Endothelial cell of umbilical vein (primary cell): ENCODE measurements at regions not wholly inside any gene's neighbourhood (a gene's known extent, or its start where the extent isn't known, plus 50 kb on each side); places are given as distances from the start of the nearest gene placed in this dataset.

ENCODE experiments used
- BruUV-seq: library from RNA; stranded (reverse); fragments of 400-500 nt; replicated peaks from 2 replicates; lab custom pipeline; 2021; lab: Mats Ljungman, UMichigan
- CTCF ChIA-PET: fragments of 300-600, 350-600 bp; sonication (Branson Sonifier 250); formaldehyde crosslinking; loops from one replicate; lab custom pipeline; 2021; ENCODE audit warnings: antibody characterized with exemption, inconsistent platforms; lab: Charles Lee
- POLR2A ChIA-PET: fragments of 300-600, 350-600 bp; sonication (Branson Sonifier 250); formaldehyde crosslinking; loops from one replicate; lab custom pipeline; 2021; ENCODE audit warnings: antibody characterized with exemption, inconsistent platforms; lab: Charles Lee
- DNase-seq: peaks from one replicate; pipeline ENCODE4 v3.0.0-alpha.2; 2011; ENCODE audit warnings: low read depth, low spot score
- FAIRE-seq: peaks from 2 replicates; lab custom pipeline; 2011; peaks lifted over from hg19 to GRCh38; lab: Jason Lieb, UNC
- H2AFZ ChIP-seq: 2 replicates; pipeline ENCODE4 v1.6.0; 2012; ENCODE audit warnings: low read depth, low read length, control low read depth, inconsistent platforms
- H3K27ac ChIP-seq: 2 replicates; pipeline ENCODE4 v1.5.1; 2011; ENCODE audit warnings: low read depth, mild to moderate bottlenecking, control low read depth, low read length, moderate library complexity; ENCODE audit not compliant: insufficient read depth
- H3K27me3 ChIP-seq, 2 experiments: 2 replicates each; pipeline versions ENCODE4 v1.6.0 to v1.6.1; 2011; ENCODE audit warnings: low read length in 2 of 2, mixed read lengths in 1 of 2; ENCODE audit not compliant: control insufficient read depth in 2 of 2, insufficient read depth in 2 of 2
- H3K36me3 ChIP-seq, 2 experiments: 2 replicates in 1 of 2; 3 replicates in 1 of 2; pipeline ENCODE4 v1.5.1; 2011; ENCODE audit warnings: low read length in 2 of 2, mild to moderate bottlenecking in 1 of 2, moderate library complexity in 1 of 2; ENCODE audit not compliant: control insufficient read depth in 2 of 2, insufficient read depth in 2 of 2; ENCODE audit errors: extremely low read depth in 1 of 2
- H3K4me1 ChIP-seq: 3 replicates; pipeline ENCODE4 v1.5.1; 2011; ENCODE audit warnings: mild to moderate bottlenecking, low read length; ENCODE audit not compliant: control insufficient read depth, insufficient read depth; ENCODE audit errors: extremely low read depth
- H3K4me2 ChIP-seq: 2 replicates; pipeline ENCODE4 v1.6.1; 2011; ENCODE audit warnings: low read length, control low read depth, mixed read lengths; ENCODE audit not compliant: insufficient read depth
- H3K4me3 ChIP-seq, 3 experiments: fragments of 200-600 bp in 1 of 3; sonication (generic), shearing (Covaris generic) in 1 of 3; replicated peaks in 1 of 3; 2 replicates each; pipeline ENCODE4 v1.5.1; 2011 to 2016; ENCODE audit warnings: control low read depth in 3 of 3, low read length in 3 of 3, mild to moderate bottlenecking in 2 of 3, inconsistent platforms in 1 of 3, low read depth in 1 of 3, moderate library complexity in 1 of 3; ENCODE audit not compliant: insufficient read depth in 1 of 3
- H3K79me2 ChIP-seq: 2 replicates; pipeline ENCODE4 v1.6.0; 2012; ENCODE audit warnings: low read length, inconsistent platforms; ENCODE audit not compliant: control insufficient read depth, insufficient read depth
- H3K9ac ChIP-seq: replicated peaks from 2 replicates; pipeline ENCODE3; 2011; ENCODE audit warnings: low read length, control low read depth; ENCODE audit not compliant: insufficient read depth; ENCODE audit errors: extremely low read depth
- H3K9me1 ChIP-seq: replicated peaks from 3 replicates; pipeline ENCODE4 v1.6.0; 2011; ENCODE audit warnings: mild to moderate bottlenecking, low read length; ENCODE audit not compliant: control insufficient read depth, insufficient read depth; ENCODE audit errors: extremely low read depth
- H3K9me3 ChIP-seq: replicated peaks from 2 replicates; pipeline ENCODE4 v1.5.1; 2012; ENCODE audit warnings: low read length, inconsistent platforms; ENCODE audit not compliant: control insufficient read depth, insufficient read depth
- H4K20me1 ChIP-seq: replicated peaks from 2 replicates; pipeline ENCODE3; 2011; ENCODE audit warnings: mild to moderate bottlenecking, low read length; ENCODE audit not compliant: control insufficient read depth, insufficient read depth; ENCODE audit errors: extremely low read depth
- CTCF ChIP-seq, 2 donors: IDR thresholded peaks; 1 replicate in 1 of 2; 2 replicates in 1 of 2; pipeline ENCODE4 v1.5.1; 2011; ENCODE audit warnings: low read length in 2 of 2, mild to moderate bottlenecking in 2 of 2, moderate library complexity in 2 of 2, control low read depth in 1 of 2, inconsistent platforms in 1 of 2, low read depth in 1 of 2; ENCODE audit not compliant: insufficient read depth in 1 of 2; ENCODE audit errors: extremely low read depth in 1 of 2
- EZH2 ChIP-seq: IDR thresholded peaks from 2 replicates; pipeline ENCODE4 v1.6.1; 2012; ENCODE audit warnings: borderline replicate concordance, low read depth, mild to moderate bottlenecking, moderate library complexity, low read length, inconsistent platforms; ENCODE audit not compliant: severe bottlenecking
- FOS ChIP-seq: IDR thresholded peaks from 2 replicates; pipeline ENCODE4 v1.6.1; 2011; ENCODE audit warnings: mild to moderate bottlenecking, low read length, moderate library complexity, borderline replicate concordance; ENCODE audit not compliant: insufficient read depth
- GATA2 ChIP-seq: IDR thresholded peaks from 2 replicates; pipeline ENCODE4 v1.7.0; 2011; ENCODE audit warnings: low read depth, mild to moderate bottlenecking, moderate library complexity, mixed read lengths, low read length; ENCODE audit not compliant: insufficient read length, insufficient read depth
- JUN ChIP-seq: IDR thresholded peaks from 2 replicates; pipeline ENCODE4 v1.6.1; 2011; ENCODE audit warnings: borderline replicate concordance, low read depth; ENCODE audit not compliant: insufficient read length, insufficient read depth
- MAX ChIP-seq: IDR thresholded peaks from 2 replicates; pipeline ENCODE4 v1.6.1; 2011; ENCODE audit not compliant: insufficient read depth, insufficient read length
- MYC ChIP-seq: IDR thresholded peaks from one replicate; pipeline ENCODE4 v1.6.1; 2011; ENCODE audit warnings: mild to moderate bottlenecking, low read depth, low read length
- POLR2A ChIP-seq: IDR thresholded peaks from 2 replicates; pipeline ENCODE4 v1.6.1; 2012; ENCODE audit warnings: low read depth, mild to moderate bottlenecking, control low read depth, low read length
- POLR2AphosphoS5 ChIP-seq: IDR thresholded peaks from 2 replicates; pipeline ENCODE4 v1.6.1; 2012; ENCODE audit warnings: low read depth, mild to moderate bottlenecking, control low read depth, low read length, moderate library complexity; ENCODE audit not compliant: insufficient read depth
- dilution Hi-C: fragments of 300-500 bp; cut with MboI; formaldehyde crosslinking; loops from one replicate; pipeline ENCODE4 v1.15.0; 2019; ENCODE audit warnings: low sequenced_read_pairs; ENCODE audit not compliant: extremely low pct_ligation_motif_present
- intact Hi-C: fragments of 100-400 bp; cut with micrococcal nuclease; formaldehyde crosslinking; loops from one replicate; pipeline ENCODE4 v1.10.0; 2022

GRCh38 chr22:48864748-48865147 lies 962.9 kb downstream of the BRD1 start:
- intact Hi-C loops (no loop called here), dilution Hi-C loops (no loop called here)
- H3K4me3 ChIP-seq = no peak overlapping the region
- CTCF ChIA-PET = no interaction called here
- H4K20me1 ChIP-seq = no peaks in the 10 kb centered on the region
- POLR2A ChIA-PET = no interaction called here
- no TSS peak for BruUV-seq
- TF ChIP-seq POLR2A (no peak), MAX (no peak), FOS (no peak), GATA2 (no peak)
- no peaks in the 10 kb centered on the region for H3K9me1 ChIP-seq
- no peaks in the 10 kb centered on the region for H3K36me3 ChIP-seq
- DNase-seq (no peak), FAIRE-seq (no peak)
- no peaks in the 10 kb centered on the region for H3K27me3 ChIP-seq
- no peaks in the 10 kb centered on the region for H3K79me2 ChIP-seq
- H3K4me2 ChIP-seq = no peak overlapping the region
- H3K4me1 ChIP-seq = no peaks in the 10 kb centered on the region
- no peak overlapping the region for H3K27ac ChIP-seq
- no peak overlapping the region for H3K9ac ChIP-seq
- peaks cover 15% of the 10 kb centered on the region for H3K9me3 ChIP-seq
- H2AFZ ChIP-seq = no peak overlapping the region

GRCh38 chr22:48863965-48864528 lies 963.6 kb downstream of the BRD1 start:
- H3K27ac ChIP-seq = no peak overlapping the region
- H3K27me3 ChIP-seq = no peaks in the 10 kb centered on the region
- no peaks in the 10 kb centered on the region for H4K20me1 ChIP-seq
- no peaks in the 10 kb centered on the region for H3K36me3 ChIP-seq
- CTCF ChIA-PET = no interaction called here
- dilution Hi-C loops (no loop called here), intact Hi-C loops (no loop called here)
- H3K79me2 ChIP-seq = no peaks in the 10 kb centered on the region
- TF ChIP-seq JUN (no peak), MYC (no peak), FOS (no peak), GATA2 (no peak), CTCF (IDR thresholded peaks at IDR 0.05; ENCODE audit: extremely low read depth in 1 of 2, insufficient read depth in 1 of 2, low read depth in 1 of 2, low read length in 2 of 2) (no peak), POLR2AphosphoS5 (no peak), MAX (no peak), EZH2 (no peak), POLR2A (no peak)
- no peak overlapping the region for H2AFZ ChIP-seq
- no peak overlapping the region for H3K4me3 ChIP-seq
- POLR2A ChIA-PET = no interaction called here
- H3K4me1 ChIP-seq = no peaks in the 10 kb centered on the region
- H3K9me1 ChIP-seq = no peaks in the 10 kb centered on the region
- no peak overlapping the region for H3K4me2 ChIP-seq
- no TSS peak for BruUV-seq
- no peak overlapping the region for H3K9ac ChIP-seq
- FAIRE-seq = no peak
- DNase-seq = no peak
- peaks cover 15% of the 10 kb centered on the region for H3K9me3 ChIP-seq
